Astrocyte (in vitro differentiated cells and primary cell): ENCODE measurements at regions not wholly inside any gene's neighbourhood (a gene's known extent, or its start where the extent isn't known, plus 50 kb on each side); places are given as distances from the start of the nearest gene placed in this dataset.

Experiments
- DNase-seq: peaks from one replicate; pipeline ENCODE4 v3.0.0-alpha.2; 2010; ENCODE audit warnings: low read depth
- FAIRE-seq: peaks from 2 replicates; lab custom pipeline; 2011; peaks lifted over from hg19 to GRCh38; lab: Jason Lieb, UNC
- H2AFZ ChIP-seq: 2 replicates; pipeline ENCODE4 v1.6.0; 2012; ENCODE audit warnings: low read depth, low read length, inconsistent platforms
- H3K27ac ChIP-seq: 2 replicates; pipeline ENCODE4 v1.5.1; 2011; ENCODE audit warnings: low read depth, low read length, inconsistent platforms
- H3K27me3 ChIP-seq: 2 replicates; pipeline ENCODE4 v1.6.0; 2011; ENCODE audit warnings: low read length, inconsistent platforms; ENCODE audit not compliant: insufficient read depth
- H3K36me3 ChIP-seq: 2 replicates; pipeline ENCODE4 v1.5.1; 2011; ENCODE audit warnings: low read length, inconsistent platforms; ENCODE audit not compliant: insufficient read depth
- H3K4me1 ChIP-seq: 2 replicates; pipeline ENCODE4 v1.5.1; 2011; ENCODE audit warnings: low read length, inconsistent platforms; ENCODE audit not compliant: insufficient read depth
- H3K4me2 ChIP-seq: 2 replicates; pipeline ENCODE4 v1.6.0; 2012; ENCODE audit warnings: low read length, inconsistent platforms
- H3K4me3 ChIP-seq: 2 replicates; pipeline ENCODE4 v1.5.1; 2011; ENCODE audit warnings: low read depth, mild to moderate bottlenecking, low read length, inconsistent platforms; ENCODE audit not compliant: insufficient read depth
- H3K79me2 ChIP-seq: 2 replicates; pipeline ENCODE4 v1.6.0; 2012; ENCODE audit warnings: mild to moderate bottlenecking, low read length, inconsistent platforms; ENCODE audit not compliant: insufficient read depth
- H3K9ac ChIP-seq: 2 replicates; pipeline ENCODE4 v1.6.0; 2012; ENCODE audit warnings: mild to moderate bottlenecking, low read length, inconsistent platforms
- H3K9me3 ChIP-seq: 2 replicates; pipeline ENCODE4 v1.5.1; 2012; ENCODE audit warnings: low read depth, mild to moderate bottlenecking, low read length, inconsistent platforms; ENCODE audit not compliant: insufficient read depth
- H4K20me1 ChIP-seq: 2 replicates; pipeline ENCODE4 v1.6.0; 2012; ENCODE audit warnings: low read length, inconsistent platforms; ENCODE audit not compliant: insufficient read depth
- H3K27ac Mint-ChIP-seq: one replicate; pipeline ENCODE4 v1.8.0; 2021; ENCODE audit warnings: mild to moderate bottlenecking, mixed read lengths; ENCODE audit not compliant: unreplicated experiment
- H3K27me3 Mint-ChIP-seq: one replicate; pipeline ENCODE4 v1.8.0; 2021; ENCODE audit warnings: low read depth, mixed read lengths; ENCODE audit not compliant: unreplicated experiment
- H3K36me3 Mint-ChIP-seq: one replicate; pipeline ENCODE4 v1.8.0; 2021; ENCODE audit warnings: low read depth, mixed read lengths; ENCODE audit not compliant: unreplicated experiment
- H3K4me1 Mint-ChIP-seq: one replicate; pipeline ENCODE4 v1.8.0; 2021; ENCODE audit warnings: low read depth, mixed read lengths; ENCODE audit not compliant: unreplicated experiment
- H3K4me3 Mint-ChIP-seq: one replicate; pipeline ENCODE4 v1.8.0; 2021; ENCODE audit warnings: mild to moderate bottlenecking, moderate library complexity, mixed read lengths; ENCODE audit not compliant: unreplicated experiment
- H3K9me3 Mint-ChIP-seq: one replicate; pipeline ENCODE4 v1.8.0; 2021; ENCODE audit warnings: mild to moderate bottlenecking, mixed read lengths; ENCODE audit not compliant: unreplicated experiment
- CTCF ChIP-seq: IDR thresholded peaks from 2 replicates; pipeline ENCODE4 v1.5.1; 2011; ENCODE audit warnings: low read depth, mild to moderate bottlenecking, inconsistent platforms, low read length, moderate library complexity; ENCODE audit not compliant: insufficient read depth
- EZH2 ChIP-seq: IDR thresholded peaks from 2 replicates; pipeline ENCODE4 v1.6.1; 2012; ENCODE audit warnings: mild to moderate bottlenecking, low read length, inconsistent platforms; ENCODE audit not compliant: insufficient read depth

DNA sequence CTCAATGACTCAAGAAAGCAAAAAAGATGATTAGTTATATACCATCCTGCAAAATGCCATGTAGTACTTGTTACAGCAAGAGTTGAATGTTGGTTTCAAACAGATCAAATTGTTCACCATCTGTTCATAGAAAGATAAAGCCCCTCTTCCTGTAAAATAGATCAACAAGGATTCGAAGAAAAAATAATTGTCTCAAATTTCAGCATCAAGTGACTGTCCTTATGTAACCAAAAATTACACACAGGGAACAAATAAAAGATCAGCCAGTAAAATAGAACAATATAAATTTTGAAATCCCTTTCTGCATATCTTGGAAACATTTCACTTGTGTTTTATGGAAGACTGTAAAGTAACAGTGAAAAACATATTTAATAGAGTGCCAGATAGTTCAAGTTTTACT, 165.1 kb upstream of the STAC start:
- Histone ChIP-seq H3K27me3 (no peaks in the 10 kb centered on the region), H3K4me1 (peaks cover 7% of the 10 kb centered on the region), H3K4me2 (no peak overlapping the region), H3K27ac (no peak overlapping the region), H3K79me2 (no peaks in the 10 kb centered on the region), H2AFZ (no peak overlapping the region), H3K4me3 (no peak overlapping the region), H4K20me1 (no peaks in the 10 kb centered on the region), H3K9me3 (no peaks in the 10 kb centered on the region), H3K9ac (no peak overlapping the region), H3K36me3 (no peaks in the 10 kb centered on the region)
- Mint-ChIP-seq H3K27ac (no peak overlapping the region), H3K4me1 (peaks cover 16% of the 10 kb centered on the region), H3K4me3 (no peak overlapping the region), H3K27me3 (no peaks in the 10 kb centered on the region), H3K36me3 (no peaks in the 10 kb centered on the region), H3K9me3 (no peaks in the 10 kb centered on the region)
- no peak for DNase-seq
- FAIRE-seq, result no peak
- TF ChIP-seq EZH2 (no peak), CTCF (no peak)

DNA sequence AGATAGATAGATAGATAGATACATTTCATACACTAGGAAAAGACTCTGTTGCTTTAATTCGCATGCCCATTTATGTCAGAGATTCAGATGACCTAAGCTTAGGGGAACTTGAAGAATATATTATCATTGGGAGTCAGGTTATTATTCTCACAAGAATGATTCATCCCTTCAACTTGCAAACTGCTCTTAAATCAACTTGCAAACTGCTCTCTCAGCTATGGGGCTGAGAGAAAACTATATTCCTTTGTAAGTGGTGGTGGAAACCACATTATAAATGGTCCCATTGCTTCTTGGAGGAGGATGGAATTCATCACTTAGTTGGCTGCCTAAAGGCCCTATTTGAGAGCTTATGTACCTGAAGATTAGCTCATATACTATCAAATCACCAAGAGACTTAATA, 160.9 kb upstream of the STAC start:
- Mint-ChIP-seq H3K9me3 (no peaks in the 10 kb centered on the region), H3K36me3 (no peaks in the 10 kb centered on the region), H3K4me3 (no peak overlapping the region), H3K27ac (no peak overlapping the region), H3K27me3 (no peaks in the 10 kb centered on the region), H3K4me1 (peaks cover 11% of the 10 kb centered on the region)
- Histone ChIP-seq H3K4me2 (peak overlapping the region; percentile 57), H3K27ac (peak overlapping the region; percentile 52), H3K79me2 (no peaks in the 10 kb centered on the region), H3K9me3 (no peaks in the 10 kb centered on the region), H3K9ac (no peak overlapping the region), H2AFZ (no peak overlapping the region), H3K27me3 (no peaks in the 10 kb centered on the region), H3K4me3 (no peak overlapping the region), H4K20me1 (no peaks in the 10 kb centered on the region), H3K36me3 (no peaks in the 10 kb centered on the region), H3K4me1 (peaks cover 8% of the 10 kb centered on the region)
- peak; percentile 93 for DNase-seq
- peak; percentile 95 for FAIRE-seq
- no peak for TF ChIP-seq EZH2
- TF ChIP-seq CTCF, result no peak

GRCh38 chr3:36220173-36220572, 160.1 kb upstream of the STAC start:
- no peaks in the 10 kb centered on the region for H3K36me3 ChIP-seq
- no peak overlapping the region for H3K27ac Mint-ChIP-seq
- H3K9me3 ChIP-seq, result no peaks in the 10 kb centered on the region
- no peak overlapping the region for H2AFZ ChIP-seq
- no peak overlapping the region for H3K4me3 ChIP-seq
- no peaks in the 10 kb centered on the region for H4K20me1 ChIP-seq
- no peaks in the 10 kb centered on the region for H3K36me3 Mint-ChIP-seq
- H3K27me3 ChIP-seq, result no peaks in the 10 kb centered on the region
- H3K27me3 Mint-ChIP-seq, result no peaks in the 10 kb centered on the region
- H3K79me2 ChIP-seq, result no peaks in the 10 kb centered on the region
- H3K4me3 Mint-ChIP-seq, result no peak overlapping the region
- FAIRE-seq, result no peak
- peaks cover 8% of the 10 kb centered on the region for H3K4me1 ChIP-seq
- peak overlapping the region; percentile 57 for H3K4me2 ChIP-seq
- H3K27ac ChIP-seq, result peak overlapping the region; percentile 52
- TF ChIP-seq CTCF, result no peak
- no peak for TF ChIP-seq EZH2
- DNase-seq, result no peak
- no peaks in the 10 kb centered on the region for H3K9me3 Mint-ChIP-seq
- H3K9ac ChIP-seq, result no peak overlapping the region
- peaks cover 11% of the 10 kb centered on the region for H3K4me1 Mint-ChIP-seq
